GM12864 (cell line): ENCODE measurements at regions not wholly inside any gene's neighbourhood (a gene's known extent, or its start where the extent isn't known, plus 50 kb on each side); places are given as distances from the start of the nearest gene placed in this dataset.

Experiments used
- DNase-seq: peaks from one replicate; pipeline ENCODE4 v3.0.0-alpha.2; 2011; ENCODE audit warnings: low read depth
- H3K4me3 ChIP-seq: 2 replicates; pipeline ENCODE4 v1.5.1; 2011; ENCODE audit warnings: mild to moderate bottlenecking, low read depth, low read length, control low read depth
- CTCF ChIP-seq: IDR thresholded peaks from 2 replicates; pipeline ENCODE4 v1.5.1; 2011; ENCODE audit warnings: low read depth, mild to moderate bottlenecking, moderate library complexity, low read length, control low read depth, inconsistent platforms; ENCODE audit errors: missing control alignments

DNA sequence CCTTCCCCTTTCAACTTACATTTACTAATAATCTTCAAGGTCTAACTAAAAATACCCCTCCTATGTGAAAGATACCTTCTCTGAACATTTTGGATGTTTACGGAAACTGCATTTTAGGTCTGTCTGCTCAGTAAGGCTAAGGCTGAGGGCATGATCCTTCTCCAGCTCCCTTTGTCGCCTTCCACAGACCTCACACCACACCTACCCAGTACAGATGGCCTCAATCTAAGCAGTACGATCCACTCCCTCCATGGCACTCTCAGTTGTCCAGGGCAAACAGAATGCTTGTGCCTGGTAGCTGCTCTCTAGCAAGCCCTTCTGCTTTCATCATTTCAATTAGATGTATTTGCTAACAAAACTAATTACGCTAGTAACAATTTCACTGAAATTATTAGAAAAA is 178.3 kb downstream of the CNTN3 start:
- no peak for DNase-seq
- no peak for TF ChIP-seq CTCF
- no peak overlapping the region for H3K4me3 ChIP-seq

DNA sequence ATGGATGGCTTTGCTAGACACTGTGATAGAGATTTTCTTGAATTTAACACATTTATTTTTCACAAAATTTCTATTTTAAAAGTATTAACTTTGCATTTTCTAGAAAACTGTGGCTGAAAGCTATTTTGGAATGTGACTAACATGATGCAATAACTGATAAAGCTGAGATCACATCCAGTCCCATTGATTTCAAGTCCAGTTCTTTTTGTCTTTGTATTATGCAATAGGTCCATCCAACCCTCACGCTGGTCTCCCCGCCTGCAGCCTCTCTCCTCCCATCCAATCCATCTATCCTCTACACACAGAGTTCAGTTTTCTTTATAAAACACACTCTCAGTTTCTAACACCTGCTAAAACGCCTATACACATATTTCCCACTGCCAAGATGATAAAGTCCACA is 178.8 kb downstream of the CNTN3 start:
- DNase-seq, result no peak
- H3K4me3 ChIP-seq, result no peak overlapping the region
- no peak for TF ChIP-seq CTCF

DNA sequence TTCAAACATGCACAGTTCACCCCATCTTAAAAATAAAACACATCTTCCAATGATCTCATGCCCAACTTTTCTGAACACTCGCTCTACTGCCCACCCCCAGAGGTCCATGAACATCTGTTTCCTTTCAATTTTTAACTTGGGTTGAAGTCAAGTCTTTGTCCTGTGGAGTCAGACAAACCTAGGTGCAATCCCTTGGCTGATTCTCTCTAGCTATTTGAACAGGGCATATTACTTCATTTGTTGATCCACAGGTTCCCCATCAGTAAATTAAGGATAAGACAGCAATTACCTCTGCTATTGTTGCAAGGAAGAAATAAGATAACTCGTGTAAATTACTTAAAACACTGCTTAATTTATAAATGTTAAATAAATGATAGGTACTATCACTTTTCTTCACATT is 180.1 kb downstream of the CNTN3 start:
- no peak for TF ChIP-seq CTCF
- no peak overlapping the region for H3K4me3 ChIP-seq
- DNase-seq, result no peak

DNA sequence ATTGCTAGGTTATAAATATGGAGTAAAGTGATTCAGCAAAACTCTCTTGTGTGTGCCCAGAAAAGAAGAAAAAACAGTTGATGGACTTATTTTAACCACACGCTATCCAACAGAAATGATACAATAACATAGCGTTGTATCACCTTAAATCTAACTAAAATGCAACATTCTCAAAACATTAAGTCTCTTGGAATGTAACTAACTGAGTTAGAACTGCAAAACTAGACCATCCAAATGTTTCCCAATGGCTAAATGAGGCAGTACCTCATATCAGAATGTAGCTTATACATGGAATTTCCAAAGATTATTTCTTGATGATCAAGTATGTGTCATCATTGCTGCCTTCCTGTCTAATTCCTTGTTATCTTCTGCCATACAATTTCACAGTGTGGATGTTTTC is 187.9 kb downstream of the CNTN3 start:
- H3K4me3 ChIP-seq, result no peak overlapping the region
- no peak for TF ChIP-seq CTCF
- DNase-seq, result no peak

DNA sequence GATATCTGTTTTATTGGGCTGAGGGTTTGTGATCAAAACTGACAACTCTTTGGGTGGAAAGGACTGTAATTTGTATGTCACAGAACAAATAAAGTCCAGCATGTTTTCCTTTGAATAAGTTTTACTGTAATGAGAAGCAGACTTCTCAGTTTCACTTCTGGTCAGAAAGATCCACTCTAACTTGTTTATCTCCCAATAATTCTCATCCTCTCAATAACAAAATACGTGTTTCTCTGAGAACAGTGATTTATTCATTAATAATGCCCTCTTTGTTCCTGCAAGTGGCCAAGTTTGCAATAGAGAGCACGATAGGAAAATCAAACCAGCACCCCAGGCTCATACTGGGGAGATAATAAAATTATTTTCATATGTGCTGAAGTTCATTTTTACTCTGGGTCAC is 190.6 kb downstream of the CNTN3 start:
- no peak overlapping the region for H3K4me3 ChIP-seq
- no peak for DNase-seq
- TF ChIP-seq CTCF, result no peak

DNA sequence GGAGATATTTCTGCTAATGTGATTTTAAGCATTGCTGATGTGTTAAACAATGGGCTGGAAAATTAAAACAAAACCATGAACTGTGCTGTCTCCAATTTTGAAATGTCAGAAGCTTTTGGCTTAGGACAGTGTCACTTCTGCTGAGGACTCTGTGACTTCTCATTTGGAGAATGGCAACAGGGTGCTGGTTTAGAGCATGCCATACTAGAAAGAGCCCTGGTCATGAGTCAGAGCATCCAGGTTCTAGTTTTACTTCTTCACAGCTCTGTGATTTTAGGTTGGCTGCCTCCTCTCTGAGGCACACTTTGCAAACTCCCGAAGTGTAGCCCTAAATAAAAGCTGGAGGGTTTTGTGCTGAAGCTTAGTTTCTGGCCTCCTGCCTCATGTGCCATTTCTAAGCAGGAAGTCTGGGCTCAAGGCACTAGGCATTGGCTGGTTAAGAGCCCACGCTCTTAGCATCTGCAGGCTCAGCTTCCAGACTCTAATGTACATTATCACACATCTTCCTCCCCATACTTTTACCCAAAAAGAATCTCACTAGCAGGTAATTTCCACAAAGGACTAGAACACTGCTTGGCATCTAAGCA is 193.8 kb downstream of the CNTN3 start:
- DNase-seq, result no peak
- TF ChIP-seq CTCF, result no peak
- no peak overlapping the region for H3K4me3 ChIP-seq

GRCh38 chr3:74415731-74416130 is 198.7 kb downstream of the CNTN3 start:
- DNase-seq, result no peak
- H3K4me3 ChIP-seq, result no peak overlapping the region
- TF ChIP-seq CTCF, result no peak
